ENCODE measurements at regions not wholly inside any gene's neighbourhood (a gene's known extent, or its start where the extent isn't known, plus 50 kb on each side); places are given as distances from the start of the nearest gene placed in this dataset.

DNA sequence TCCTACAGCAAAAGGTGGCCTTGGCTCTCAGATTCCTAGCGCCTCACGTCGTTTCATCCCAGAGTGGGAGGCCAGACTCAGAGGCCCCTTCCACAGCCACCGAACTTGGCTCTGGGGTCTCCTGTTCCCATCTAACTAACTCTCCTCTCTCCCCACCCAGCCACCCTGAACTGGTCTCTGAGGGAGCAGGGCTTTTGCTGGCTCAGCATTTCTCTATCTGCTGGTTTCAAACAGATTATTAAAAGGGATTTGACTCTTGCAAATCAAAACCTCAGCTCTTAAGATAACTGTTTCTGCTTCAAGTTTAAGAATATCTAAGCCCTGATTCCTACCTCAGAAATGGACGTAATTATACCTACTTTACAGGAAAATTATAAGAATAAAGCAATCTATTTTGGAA, 91.0 kb upstream of the ATP1B1 start:
- no peak for ATAC-seq
- BruUV-seq (replicated peaks), result no TSS peak
- Histone ChIP-seq H3K27ac (ENCODE audit: extremely low read length, insufficient read depth, low read length) (no peak overlapping the region), H3K9ac (ENCODE audit: insufficient read depth, low read depth, low read length) (no peak overlapping the region), H3K27me3 (ENCODE audit: control insufficient read depth in 1 of 2, insufficient read depth in 2 of 2, low read length in 2 of 2) (peaks cover 0 to 6% of the 10 kb centered on the region in 2 experiments; a peak in 2 of 5 replicates), H3K4me2 (ENCODE audit: low read depth, low read length) (no peak overlapping the region), H4K20me1 (ENCODE audit: insufficient read depth, low read length) (no peaks in the 10 kb centered on the region), H3K4me1 (ENCODE audit: insufficient read depth, low read length) (peaks cover 4% of the 10 kb centered on the region), H3K36me3 (replicated peaks in 1 of 2; ENCODE audit: control insufficient read depth in 1 of 2, insufficient read depth in 2 of 2, low read length in 2 of 2) (no peaks in the 10 kb centered on the region), H2AFZ (ENCODE audit: low read length) (no peak overlapping the region), H3K9me3 (ENCODE audit: low read length) (no peaks in the 10 kb centered on the region), H3K79me2 (ENCODE audit: insufficient read depth, low read length) (no peaks in the 10 kb centered on the region), H3K4me3 (replicated peaks in 1 of 3; ENCODE audit: insufficient read depth in 1 of 3, low read depth in 2 of 3, low read length in 3 of 3) (no peak overlapping the region)
- intact Hi-C loops (cut with micrococcal nuclease; ENCODE audit: unreplicated experiment), result no loop called here
- no peak for FAIRE-seq
- 52% methylated on average over 5 of the region's 5 CpGs for WGBS (ENCODE audit: low lambda C conversion rate)
- CTCF ChIA-PET (ENCODE audit: low intra/inter-chr PET ratio, low total read pairs), result no interaction called here
- TF ChIP-seq, protein P1, sequence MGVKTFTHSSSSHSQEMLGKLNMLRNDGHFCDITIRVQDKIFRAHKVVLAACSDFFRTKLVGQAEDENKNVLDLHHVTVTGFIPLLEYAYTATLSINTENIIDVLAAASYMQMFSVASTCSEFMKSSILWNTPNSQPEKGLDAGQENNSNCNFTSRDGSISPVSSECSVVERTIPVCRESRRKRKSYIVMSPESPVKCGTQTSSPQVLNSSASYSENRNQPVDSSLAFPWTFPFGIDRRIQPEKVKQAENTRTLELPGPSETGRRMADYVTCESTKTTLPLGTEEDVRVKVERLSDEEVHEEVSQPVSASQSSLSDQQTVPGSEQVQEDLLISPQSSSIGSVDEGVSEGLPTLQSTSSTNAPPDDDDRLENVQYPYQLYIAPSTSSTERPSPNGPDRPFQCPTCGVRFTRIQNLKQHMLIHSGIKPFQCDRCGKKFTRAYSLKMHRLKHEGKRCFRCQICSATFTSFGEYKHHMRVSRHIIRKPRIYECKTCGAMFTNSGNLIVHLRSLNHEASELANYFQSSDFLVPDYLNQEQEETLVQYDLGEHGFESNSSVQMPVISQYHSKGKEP (CRISPR knock-in tag; IDR thresholded peaks at IDR 0.05), result no peak
- TF ChIP-seq MAFF (IDR thresholded peaks at IDR 0.05; ENCODE audit: low read depth, low read length) (peak; percentile 95), NPAS2 (CRISPR knock-in tag; IDR thresholded peaks at IDR 0.05; ENCODE audit: borderline replicate concordance) (no peak), ZNF644 (CRISPR knock-in tag; IDR thresholded peaks at IDR 0.05; ENCODE audit: low read depth) (no peak), HMG20A (CRISPR knock-in tag; IDR thresholded peaks at IDR 0.05; ENCODE audit: borderline replicate concordance) (no peak), ZNF616 (CRISPR knock-in tag; IDR thresholded peaks at IDR 0.05; ENCODE audit: low read depth) (no peak), MAFK (conservative IDR thresholded peaks at IDR 0.05 in 1 of 2, IDR thresholded peaks at IDR 0.05 in 1 of 2; ENCODE audit: low read length in 2 of 2) (peak; percentile 94 to 97), ZNF431 (CRISPR knock-in tag; IDR thresholded peaks at IDR 0.05; ENCODE audit: borderline replicate concordance, low read depth) (no peak)
- TF ChIP-seq, protein P2, sequence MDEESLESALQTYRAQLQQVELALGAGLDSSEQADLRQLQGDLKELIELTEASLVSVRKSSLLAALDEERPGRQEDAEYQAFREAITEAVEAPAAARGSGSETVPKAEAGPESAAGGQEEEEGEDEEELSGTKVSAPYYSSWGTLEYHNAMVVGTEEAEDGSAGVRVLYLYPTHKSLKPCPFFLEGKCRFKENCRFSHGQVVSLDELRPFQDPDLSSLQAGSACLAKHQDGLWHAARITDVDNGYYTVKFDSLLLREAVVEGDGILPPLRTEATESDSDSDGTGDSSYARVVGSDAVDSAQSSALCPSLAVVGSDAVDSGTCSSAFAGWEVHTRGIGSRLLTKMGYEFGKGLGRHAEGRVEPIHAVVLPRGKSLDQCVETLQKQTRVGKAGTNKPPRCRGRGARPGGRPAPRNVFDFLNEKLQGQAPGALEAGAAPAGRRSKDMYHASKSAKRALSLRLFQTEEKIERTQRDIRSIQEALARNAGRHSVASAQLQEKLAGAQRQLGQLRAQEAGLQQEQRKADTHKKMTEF (CRISPR knock-in tag; IDR thresholded peaks at IDR 0.05), result no peak
- TF ChIP-seq, protein P3, sequence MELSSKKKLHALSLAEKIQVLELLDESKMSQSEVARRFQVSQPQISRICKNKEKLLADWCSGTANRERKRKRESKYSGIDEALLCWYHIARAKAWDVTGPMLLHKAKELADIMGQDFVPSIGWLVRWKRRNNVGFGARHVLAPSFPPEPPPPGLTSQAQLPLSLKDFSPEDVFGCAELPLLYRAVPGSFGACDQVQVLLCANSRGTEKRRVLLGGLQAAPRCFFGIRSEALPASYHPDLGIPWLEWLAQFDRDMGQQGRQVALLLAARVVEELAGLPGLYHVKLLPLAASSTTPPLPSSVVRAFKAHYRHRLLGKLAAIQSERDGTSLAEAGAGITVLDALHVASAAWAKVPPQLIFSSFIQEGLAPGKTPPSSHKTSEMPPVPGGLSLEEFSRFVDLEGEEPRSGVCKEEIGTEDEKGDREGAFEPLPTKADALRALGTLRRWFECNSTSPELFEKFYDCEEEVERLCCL (CRISPR knock-in tag; IDR thresholded peaks at IDR 0.05; ENCODE audit: borderline replicate concordance), result no peak
- POLR2A ChIA-PET, result no interaction called here
- in situ Hi-C loops (cut with HindIII; ENCODE audit: extremely low pct_ligation_motif_present, low pct_unique_long_range_greater_than_20kb), result no loop called here
- no peak for DNase-seq (ENCODE audit: low spot score)
